ENCODE measurements at regions not wholly inside any gene's neighbourhood (a gene's known extent, or its start where the extent isn't known, plus 50 kb on each side); places are given as distances from the start of the nearest gene placed in this dataset.

DNA sequence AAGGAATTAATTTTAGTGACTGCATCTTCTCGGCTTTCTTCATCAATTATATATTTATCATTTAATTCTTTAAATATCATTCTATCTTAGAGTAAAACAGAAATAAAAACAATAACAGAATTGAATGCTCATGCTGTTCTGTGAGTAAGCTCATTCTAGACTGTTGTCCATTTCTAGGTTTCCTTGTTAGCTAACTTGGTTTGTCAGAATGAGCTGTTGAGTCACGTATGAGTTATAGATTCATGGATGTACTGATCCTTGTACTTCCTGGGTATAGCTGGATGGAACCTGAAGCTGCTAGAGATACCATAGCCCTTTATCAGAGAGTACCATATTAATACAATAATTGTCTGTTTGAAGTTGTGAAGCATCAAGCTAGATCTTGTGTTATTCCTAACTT lies 515.3 kb downstream of the TENT5A start (continued):
- no peak for TF ChIP-seq CHD7 (IDR thresholded peaks at IDR 0.05; ENCODE audit: insufficient replicate concordance, low read length)
- TF ChIP-seq ATF3 (IDR thresholded peaks at IDR 0.05; ENCODE audit: insufficient read depth, low read depth, low read length), result no peak
- no peak for TF ChIP-seq CHD2 (IDR thresholded peaks at IDR 0.05; ENCODE audit: low read length)
- TF ChIP-seq RFX5 (IDR thresholded peaks at IDR 0.05; ENCODE audit: borderline replicate concordance, low read depth, low read length), result no peak
- TF ChIP-seq HDAC2 (IDR thresholded peaks at IDR 0.05; ENCODE audit: borderline replicate concordance in 1 of 2, low read depth in 2 of 2, low read length in 2 of 2), result no peak
- TF ChIP-seq ATF2 (IDR thresholded peaks at IDR 0.05; ENCODE audit: low read length), result no peak

Data from H1 (cell line).